Osteoblast (primary cell): ENCODE measurements at regions not wholly inside any gene's neighbourhood (a gene's known extent, or its start where the extent isn't known, plus 50 kb on each side); places are given as distances from the start of the nearest gene placed in this dataset.

Experiments used
- DNase-seq: peaks from one replicate; pipeline ENCODE4 v3.0.0; 2011; ENCODE audit warnings: low spot score, mixed read lengths; ENCODE audit not compliant: insufficient read length; ENCODE audit errors: missing footprints
- H2AFZ ChIP-seq: 2 replicates; pipeline ENCODE4 v1.6.0; 2011; ENCODE audit warnings: mild to moderate bottlenecking, low read length
- H3K27ac ChIP-seq: 2 replicates; pipeline ENCODE4 v1.5.1; 2011; ENCODE audit warnings: mild to moderate bottlenecking, low read depth, low read length, moderate library complexity
- H3K27me3 ChIP-seq: 2 replicates; pipeline ENCODE4 v1.6.0; 2012; ENCODE audit warnings: mild to moderate bottlenecking, control low read depth, inconsistent platforms, low read length, moderate library complexity; ENCODE audit not compliant: insufficient read depth
- H3K36me3 ChIP-seq: 2 replicates; pipeline ENCODE4 v1.5.1; 2011; ENCODE audit warnings: mild to moderate bottlenecking, low read length, control low read depth, moderate library complexity; ENCODE audit not compliant: insufficient read depth
- H3K4me1 ChIP-seq: 2 replicates; pipeline ENCODE4 v1.5.1; 2011; ENCODE audit warnings: mild to moderate bottlenecking, low read length, control low read depth, moderate library complexity; ENCODE audit not compliant: insufficient read depth
- H3K4me2 ChIP-seq: 2 replicates; pipeline ENCODE4 v1.6.0; 2011; ENCODE audit warnings: mild to moderate bottlenecking, low read length; ENCODE audit not compliant: insufficient read depth
- H3K4me3 ChIP-seq: fragments of 200-600 bp; sonication (generic); 3 replicates; pipeline ENCODE4 v1.5.1; 2012; ENCODE audit warnings: mild to moderate bottlenecking, low read length, inconsistent platforms; ENCODE audit not compliant: insufficient read depth
- H3K79me2 ChIP-seq: 2 replicates; pipeline ENCODE4 v1.6.0; 2012; ENCODE audit warnings: mild to moderate bottlenecking, low read length, control low read depth, inconsistent platforms; ENCODE audit not compliant: insufficient read depth
- H3K9me3 ChIP-seq: 2 replicates; pipeline ENCODE4 v1.5.1; 2011; ENCODE audit warnings: low read depth, low read length, control low read depth
- H4K20me1 ChIP-seq: 2 replicates; pipeline ENCODE4 v1.6.0; 2012; ENCODE audit warnings: mild to moderate bottlenecking, low read length, control low read depth; ENCODE audit not compliant: insufficient read depth
- CTCF ChIP-seq: IDR thresholded peaks from 2 replicates; pipeline ENCODE4 v1.5.1; 2011; ENCODE audit warnings: mild to moderate bottlenecking, low read depth, low read length, moderate library complexity; ENCODE audit errors: extremely low read depth

GRCh38 chr5:174319551-174319950 is 274.0 kb downstream of the NSG2 start:
- Histone ChIP-seq H3K9me3 (no peaks in the 10 kb centered on the region), H4K20me1 (no peaks in the 10 kb centered on the region), H3K27ac (no peak overlapping the region), H3K36me3 (no peaks in the 10 kb centered on the region), H3K4me2 (no peak overlapping the region), H2AFZ (no peak overlapping the region), H3K4me1 (no peaks in the 10 kb centered on the region), H3K4me3 (no peak overlapping the region), H3K27me3 (no peaks in the 10 kb centered on the region), H3K79me2 (no peaks in the 10 kb centered on the region)
- no peak for TF ChIP-seq CTCF
- DNase-seq = no peak

DNA sequence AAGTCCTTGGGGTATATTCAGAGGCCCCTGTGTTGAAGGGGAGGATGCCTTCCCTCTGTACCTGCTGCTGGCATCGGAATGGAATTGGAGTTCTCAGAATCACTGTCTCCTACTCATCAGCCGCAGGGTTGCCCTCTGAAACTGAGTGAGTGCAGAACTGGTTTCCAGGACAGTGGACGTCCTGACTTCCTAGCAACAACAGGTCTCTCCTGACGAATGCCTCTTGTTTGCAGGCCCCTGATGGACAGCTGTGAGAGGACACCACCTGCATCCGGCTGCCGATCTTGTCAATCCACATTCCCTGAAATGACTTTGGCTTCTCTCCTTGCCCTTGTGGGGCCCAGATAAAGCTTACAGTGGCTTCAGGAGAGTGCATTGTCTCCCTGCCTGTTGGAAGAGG is 274.5 kb downstream of the NSG2 start:
- H3K4me3 ChIP-seq = no peak overlapping the region
- no peaks in the 10 kb centered on the region for H4K20me1 ChIP-seq
- H3K9me3 ChIP-seq = no peaks in the 10 kb centered on the region
- no peak for DNase-seq
- no peak overlapping the region for H3K27ac ChIP-seq
- H3K79me2 ChIP-seq = no peaks in the 10 kb centered on the region
- H2AFZ ChIP-seq = no peak overlapping the region
- H3K36me3 ChIP-seq = no peaks in the 10 kb centered on the region
- H3K4me1 ChIP-seq = no peaks in the 10 kb centered on the region
- no peaks in the 10 kb centered on the region for H3K27me3 ChIP-seq
- TF ChIP-seq CTCF = no peak
- H3K4me2 ChIP-seq = no peak overlapping the region

DNA sequence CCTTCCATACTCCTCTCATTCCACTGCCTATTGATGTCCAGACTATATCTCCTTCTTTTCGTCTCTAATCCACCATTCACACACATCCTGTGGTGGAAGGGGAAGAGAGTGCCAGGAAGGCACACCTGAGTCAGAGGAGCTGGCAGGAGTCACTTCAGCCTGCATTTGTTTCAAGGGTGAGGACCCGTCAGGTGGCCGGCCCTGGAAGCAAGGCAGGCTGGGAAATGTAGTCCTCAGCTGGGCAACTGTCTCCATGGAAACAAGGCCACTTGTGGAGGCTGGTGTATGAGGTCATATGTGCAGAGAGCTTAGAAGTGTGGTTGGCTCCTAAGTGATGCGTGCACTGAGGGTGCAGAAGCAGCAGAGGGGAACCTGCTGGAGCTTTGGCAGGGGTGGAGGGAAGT is 278.4 kb downstream of the NSG2 start:
- Histone ChIP-seq H3K4me1 (no peaks in the 10 kb centered on the region), H3K27me3 (no peaks in the 10 kb centered on the region), H3K36me3 (no peaks in the 10 kb centered on the region), H3K4me2 (no peak overlapping the region), H3K4me3 (no peak overlapping the region), H2AFZ (no peak overlapping the region), H4K20me1 (no peaks in the 10 kb centered on the region), H3K79me2 (no peaks in the 10 kb centered on the region), H3K9me3 (no peaks in the 10 kb centered on the region), H3K27ac (no peak overlapping the region)
- no peak for TF ChIP-seq CTCF
- peak; percentile 90 for DNase-seq

- no peaks in the 10 kb centered on the region for H3K27me3 ChIP-seq
- H2AFZ ChIP-seq = no peak overlapping the region
- DNase-seq = no peak
- no peaks in the 10 kb centered on the region for H4K20me1 ChIP-seq
- no peaks in the 10 kb centered on the region for H3K36me3 ChIP-seq
- no peak overlapping the region for H3K4me3 ChIP-seq
- no peaks in the 10 kb centered on the region for H3K9me3 ChIP-seq
- no peak for TF ChIP-seq CTCF
- no peak overlapping the region for H3K4me2 ChIP-seq
- H3K27ac ChIP-seq = no peak overlapping the region
- H3K79me2 ChIP-seq = no peaks in the 10 kb centered on the region
- H3K4me1 ChIP-seq = no peaks in the 10 kb centered on the region
Observed at GRCh38 chr5:174324680-174325079, 279.2 kb downstream of the NSG2 start.
